Activated CD4-positive, alpha-beta T cell treated with anti-CD3 and anti-CD28 coated beads, Interleukin-2, amount 10 ng/mL, durations not matched to agents 7 days and 5 days (primary cell): ENCODE measurements at regions not wholly inside any gene's neighbourhood (a gene's known extent, or its start where the extent isn't known, plus 50 kb on each side); places are given as distances from the start of the nearest gene placed in this dataset.
"Not testable (repeated sequence)": the region's sequence is repeated elsewhere in the genome, so short reads cannot be mapped to it uniquely, and the experiment has no call there.

Experiments used
- CTCF ChIA-PET: fragments of 350-600 bp; sonication (Branson Sonifier 250); formaldehyde crosslinking; loops from one replicate; lab custom pipeline; 2021; ENCODE audit warnings: antibody characterized with exemption; lab: Charles Lee
- POLR2A ChIA-PET: fragments of 350-600 bp; sonication (Branson Sonifier 250); formaldehyde crosslinking; loops from one replicate; lab custom pipeline; 2021; ENCODE audit warnings: antibody characterized with exemption; lab: Charles Lee
- DNase-seq: peaks from one replicate; pipeline ENCODE4 v3.0.0-alpha.2; 2020
- H3K27ac Mint-ChIP-seq: one replicate; pipeline ENCODE4 v1.8.0; 2021; ENCODE audit warnings: mild to moderate bottlenecking, moderate library complexity, mixed read lengths
- H3K27me3 Mint-ChIP-seq: one replicate; pipeline ENCODE4 v1.8.0; 2021; ENCODE audit warnings: mixed read lengths
- H3K36me3 Mint-ChIP-seq: one replicate; pipeline ENCODE4 v1.8.0; 2021; ENCODE audit warnings: low read depth, mixed read lengths
- H3K4me1 Mint-ChIP-seq: one replicate; pipeline ENCODE4 v1.8.0; 2021; ENCODE audit warnings: mixed read lengths
- H3K4me3 Mint-ChIP-seq: one replicate; pipeline ENCODE4 v1.8.0; 2021; ENCODE audit warnings: mild to moderate bottlenecking, moderate library complexity, mixed read lengths
- H3K9me3 Mint-ChIP-seq: one replicate; pipeline ENCODE4 v1.8.0; 2021; ENCODE audit warnings: mixed read lengths

GRCh38 chr10:62693306-62693705, 111.2 kb upstream of the ADO start:
- Mint-ChIP-seq H3K27me3 (no peaks in the 10 kb centered on the region), H3K9me3 (peaks cover 12% of the 10 kb centered on the region), H3K36me3 (peaks cover under 1% of the 10 kb centered on the region), H3K4me1 (peaks cover 30% of the 10 kb centered on the region), H3K4me3 (no peak overlapping the region), H3K27ac (no peak overlapping the region)
- ChIA-PET POLR2A (no interaction called here), CTCF (no interaction called here)
- no peak for DNase-seq

DNA sequence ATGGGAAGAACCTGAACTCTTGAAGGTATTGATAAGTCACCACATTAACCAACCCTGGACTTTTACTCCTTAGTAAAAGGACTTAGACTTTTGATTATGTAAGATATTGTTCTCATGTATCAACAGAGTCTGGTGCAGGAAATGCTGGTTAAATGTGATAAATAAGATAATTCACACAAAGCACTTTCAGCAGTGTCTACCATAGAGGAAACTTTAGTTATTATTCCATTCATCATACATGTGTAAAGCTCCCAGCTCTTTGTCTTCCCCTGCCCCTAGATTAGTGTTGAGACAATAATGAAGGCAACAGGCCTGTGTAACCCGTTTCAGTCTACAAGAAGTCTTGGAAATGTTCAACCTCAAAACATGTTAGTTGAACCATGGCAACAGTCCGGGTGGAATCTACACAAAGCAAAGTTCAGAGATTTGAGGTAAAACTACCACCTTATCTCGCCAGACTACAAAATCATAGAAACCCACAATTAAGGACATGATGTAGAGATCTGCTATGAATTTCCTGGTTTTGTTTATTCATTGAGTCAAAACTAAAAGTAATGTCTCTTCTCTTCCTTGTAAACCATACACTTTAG, 109.9 kb upstream of the ADO start:
- POLR2A ChIA-PET: no interaction called here
- H3K27me3 Mint-ChIP-seq: peaks cover 3% of the 10 kb centered on the region
- CTCF ChIA-PET: interaction anchor here (1.1 kb wide), 3 partner anchors 9 to 46 kb away, joined by 3 to 4 read pairs (median 4); no protein-coding TSS in a partner anchor
- H3K36me3 Mint-ChIP-seq: peaks cover 6% of the 10 kb centered on the region
- H3K9me3 Mint-ChIP-seq: peaks cover 17% of the 10 kb centered on the region
- H3K4me1 Mint-ChIP-seq: peaks cover 25% of the 10 kb centered on the region
- H3K27ac Mint-ChIP-seq: no peak overlapping the region
- DNase-seq: no peak
- no peak overlapping the region for H3K4me3 Mint-ChIP-seq

GRCh38 chr10:62696798-62697197, 107.7 kb upstream of the ADO start:
- H3K4me3 Mint-ChIP-seq: no peak overlapping the region
- DNase-seq: no peak
- CTCF ChIA-PET: no interaction called here

GRCh38 chr10:62699148-62699547, 105.4 kb upstream of the ADO start:
- Mint-ChIP-seq H3K36me3 (peaks cover 6% of the 10 kb centered on the region), H3K9me3 (peaks cover 30% of the 10 kb centered on the region), H3K27me3 (peaks cover 25% of the 10 kb centered on the region), H3K4me1 (peaks cover 5% of the 10 kb centered on the region), H3K27ac (no peak overlapping the region), H3K4me3 (no peak overlapping the region)
- CTCF ChIA-PET: no interaction called here
- DNase-seq: no peak
- POLR2A ChIA-PET: no interaction called here

More at GRCh38 chr10:62696798-62697197, 107.7 kb upstream of the ADO start:
- peaks cover 11% of the 10 kb centered on the region for H3K27me3 Mint-ChIP-seq
- H3K4me1 Mint-ChIP-seq: peaks cover 9% of the 10 kb centered on the region
- no peak overlapping the region for H3K27ac Mint-ChIP-seq
- peaks cover 6% of the 10 kb centered on the region for H3K36me3 Mint-ChIP-seq
- peaks cover 26% of the 10 kb centered on the region for H3K9me3 Mint-ChIP-seq
- POLR2A ChIA-PET: no interaction called here

- DNase-seq, H3K27ac Mint-ChIP-seq, H3K4me3 Mint-ChIP-seq, H3K36me3 Mint-ChIP-seq, H3K4me1 Mint-ChIP-seq: not testable (repeated sequence)
- CTCF ChIA-PET: interaction anchor here (0.7 kb wide), 1 partner anchor 66 kb away, joined by 3 read pairs; no protein-coding TSS in a partner anchor
- Mint-ChIP-seq H3K27me3 (peaks cover 24% of the 10 kb centered on the region), H3K9me3 (peaks cover 26% of the 10 kb centered on the region)
- POLR2A ChIA-PET: interaction anchor here (0.6 kb wide), 1 partner anchor 16 kb away, joined by 3 read pairs; no protein-coding TSS in a partner anchor
Measured at GRCh38 chr10:62704121-62704520, 100.4 kb upstream of the ADO start.

DNA sequence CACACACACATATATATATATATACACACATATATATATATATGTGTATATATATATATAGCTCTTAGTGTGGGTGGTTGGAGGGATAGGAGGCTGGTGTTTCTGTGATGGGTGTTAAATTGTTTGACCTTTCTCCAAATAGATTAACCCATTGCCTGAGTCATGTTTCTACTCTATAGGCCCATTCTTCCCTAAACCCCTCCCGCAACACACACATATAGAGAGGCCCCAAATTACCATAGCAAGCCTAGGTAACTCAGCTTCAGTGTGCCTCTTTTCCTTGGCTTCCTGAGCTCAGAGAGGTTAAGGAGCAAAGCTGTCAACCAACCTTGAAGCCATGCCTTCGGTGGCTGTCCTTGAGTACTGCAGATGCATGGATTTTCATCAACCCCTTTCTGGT, 98.7 kb upstream of the ADO start:
- ChIA-PET CTCF (interaction anchor here (1.0 to 1.2 kb wide), 3 partner anchors 8 to 27 kb away, joined by 3 read pairs; no protein-coding TSS in a partner anchor), POLR2A (no interaction called here)
- Mint-ChIP-seq H3K27ac (no peak overlapping the region), H3K27me3 (peaks cover 24% of the 10 kb centered on the region), H3K9me3 (peaks cover 23% of the 10 kb centered on the region), H3K4me1 (peaks cover 3% of the 10 kb centered on the region), H3K4me3 (no peak overlapping the region), H3K36me3 (peaks cover 2% of the 10 kb centered on the region)
- no peak for DNase-seq

DNA sequence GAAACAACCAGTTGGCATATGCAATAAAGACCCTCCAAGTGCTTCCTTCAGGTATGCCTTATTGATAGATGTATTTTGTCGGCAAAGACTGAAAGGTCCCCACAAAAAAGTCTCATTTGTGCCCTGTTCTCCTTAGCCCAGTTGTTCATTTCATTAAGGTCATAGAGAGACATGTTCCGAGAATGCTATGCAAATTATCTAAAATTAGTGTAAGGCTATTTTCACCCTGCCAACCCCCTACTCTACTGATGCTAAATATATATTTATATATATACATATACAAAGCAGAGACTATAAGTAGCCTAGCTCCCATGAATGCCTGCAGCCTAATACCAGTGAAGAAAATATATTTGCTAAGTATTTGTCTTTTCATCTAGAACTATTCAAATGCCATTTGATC, 96.7 kb upstream of the ADO start:
- H3K36me3 Mint-ChIP-seq: peaks cover 2% of the 10 kb centered on the region
- peaks cover 12% of the 10 kb centered on the region for H3K27me3 Mint-ChIP-seq
- ChIA-PET POLR2A (no interaction called here), CTCF (no interaction called here)
- H3K9me3 Mint-ChIP-seq: peaks cover 15% of the 10 kb centered on the region
- peaks cover 3% of the 10 kb centered on the region for H3K4me1 Mint-ChIP-seq
- no peak overlapping the region for H3K4me3 Mint-ChIP-seq
- H3K27ac Mint-ChIP-seq: no peak overlapping the region
- no peak for DNase-seq

GRCh38 chr10:62708569-62708968, 96.0 kb upstream of the ADO start:
- Mint-ChIP-seq H3K27me3 (peaks cover 7% of the 10 kb centered on the region), H3K27ac (no peak overlapping the region), H3K4me3 (no peak overlapping the region), H3K9me3 (peaks cover 15% of the 10 kb centered on the region), H3K4me1 (peaks cover 3% of the 10 kb centered on the region), H3K36me3 (peaks cover 2% of the 10 kb centered on the region)
- CTCF ChIA-PET: no interaction called here
- no peak for DNase-seq
- POLR2A ChIA-PET: interaction anchor here (0.6 kb wide), 1 partner anchor 63 kb away, joined by 3 read pairs; no protein-coding TSS in a partner anchor

GRCh38 chr10:62709200-62709599, 95.3 kb upstream of the ADO start:
- ChIA-PET CTCF (no interaction called here), POLR2A (no interaction called here)
- Mint-ChIP-seq H3K36me3 (peaks cover 2% of the 10 kb centered on the region), H3K9me3 (peaks cover 13% of the 10 kb centered on the region), H3K27ac (no peak overlapping the region), H3K4me3 (no peak overlapping the region), H3K4me1 (peaks cover 3% of the 10 kb centered on the region), H3K27me3 (peaks cover 4% of the 10 kb centered on the region)
- DNase-seq: no peak

- Mint-ChIP-seq H3K4me3 (no peak overlapping the region), H3K27ac (no peak overlapping the region), H3K36me3 (peaks cover 2% of the 10 kb centered on the region), H3K27me3 (peaks cover 7% of the 10 kb centered on the region), H3K9me3 (peaks cover 12% of the 10 kb centered on the region), H3K4me1 (peaks cover 3% of the 10 kb centered on the region)
- POLR2A ChIA-PET: no interaction called here
- DNase-seq: no peak
- CTCF ChIA-PET: interaction anchor here (1.1 kb wide), 1 partner anchor 29 kb away, joined by 5 read pairs; no protein-coding TSS in a partner anchor
Measured at GRCh38 chr10:62710182-62710581, 94.3 kb upstream of the ADO start.

- no peak for DNase-seq
- peaks cover 11% of the 10 kb centered on the region for H3K27me3 Mint-ChIP-seq
- peaks cover 2% of the 10 kb centered on the region for H3K36me3 Mint-ChIP-seq
- H3K4me3 Mint-ChIP-seq: no peak overlapping the region
- H3K4me1 Mint-ChIP-seq: no peaks in the 10 kb centered on the region
- no peak overlapping the region for H3K27ac Mint-ChIP-seq
- H3K9me3 Mint-ChIP-seq: peaks cover 5% of the 10 kb centered on the region
- ChIA-PET CTCF (no interaction called here), POLR2A (no interaction called here)
Measured at GRCh38 chr10:62715383-62715782, 89.1 kb upstream of the ADO start.

DNA sequence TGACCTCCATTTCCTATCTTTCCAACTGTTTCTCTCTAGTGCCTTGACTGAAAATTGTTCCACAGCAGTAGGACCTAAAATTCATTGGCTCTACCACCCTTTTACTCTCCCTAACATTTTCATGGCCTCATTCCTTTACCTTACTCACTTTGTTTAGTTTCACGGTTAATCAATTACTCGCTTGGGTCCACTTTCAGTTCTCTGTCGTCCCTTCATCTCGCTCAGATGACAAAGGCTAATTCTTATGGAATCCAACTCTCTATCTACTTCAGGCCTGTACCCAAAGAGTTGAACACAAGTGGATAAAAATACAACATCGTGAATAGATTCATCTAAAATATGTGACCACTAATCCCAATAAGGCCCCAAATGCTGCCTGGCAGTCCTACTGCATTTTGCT, 85.9 kb upstream of the ADO start:
- Mint-ChIP-seq H3K4me3 (no peak overlapping the region), H3K9me3 (no peaks in the 10 kb centered on the region), H3K4me1 (no peaks in the 10 kb centered on the region), H3K36me3 (no peaks in the 10 kb centered on the region), H3K27me3 (peaks cover 12% of the 10 kb centered on the region), H3K27ac (no peak overlapping the region)
- DNase-seq: no peak
- ChIA-PET POLR2A (no interaction called here), CTCF (no interaction called here)

DNA sequence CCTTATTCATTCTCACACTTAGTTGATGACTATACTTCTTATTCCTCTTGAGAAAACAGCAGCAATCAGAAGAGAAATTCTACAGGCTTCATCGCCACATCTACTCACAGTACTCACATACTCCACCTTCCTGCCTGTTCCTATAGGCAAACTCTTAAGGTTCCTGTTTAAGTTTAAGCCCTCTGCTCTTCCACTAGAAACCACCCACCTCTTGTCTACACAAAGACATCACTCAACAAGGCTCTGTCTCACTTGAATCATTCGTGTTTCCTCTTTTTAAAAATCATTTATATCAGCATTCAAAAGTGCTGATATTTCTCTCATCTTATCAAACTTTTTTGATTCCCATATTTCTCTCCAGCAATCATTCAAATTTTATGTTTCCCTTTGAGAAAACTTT, 85.5 kb upstream of the ADO start:
- Mint-ChIP-seq H3K27me3 (peaks cover 12% of the 10 kb centered on the region), H3K9me3 (no peaks in the 10 kb centered on the region), H3K27ac (no peak overlapping the region), H3K36me3 (no peaks in the 10 kb centered on the region), H3K4me3 (no peak overlapping the region), H3K4me1 (no peaks in the 10 kb centered on the region)
- no peak for DNase-seq
- ChIA-PET CTCF (no interaction called here), POLR2A (no interaction called here)

- no peak overlapping the region for H3K27ac Mint-ChIP-seq
- no peaks in the 10 kb centered on the region for H3K36me3 Mint-ChIP-seq
- peaks cover 8% of the 10 kb centered on the region for H3K27me3 Mint-ChIP-seq
- DNase-seq: no peak
- POLR2A ChIA-PET: no interaction called here
- H3K9me3 Mint-ChIP-seq: no peaks in the 10 kb centered on the region
- CTCF ChIA-PET: no interaction called here
- no peak overlapping the region for H3K4me3 Mint-ChIP-seq
- peaks cover 12% of the 10 kb centered on the region for H3K4me1 Mint-ChIP-seq
Measured at GRCh38 chr10:62721687-62722086, 82.8 kb upstream of the ADO start.
